ENCODE measurements at regions not wholly inside any gene's neighbourhood (a gene's known extent, or its start where the extent isn't known, plus 50 kb on each side); places are given as distances from the start of the nearest gene placed in this dataset.

DNA sequence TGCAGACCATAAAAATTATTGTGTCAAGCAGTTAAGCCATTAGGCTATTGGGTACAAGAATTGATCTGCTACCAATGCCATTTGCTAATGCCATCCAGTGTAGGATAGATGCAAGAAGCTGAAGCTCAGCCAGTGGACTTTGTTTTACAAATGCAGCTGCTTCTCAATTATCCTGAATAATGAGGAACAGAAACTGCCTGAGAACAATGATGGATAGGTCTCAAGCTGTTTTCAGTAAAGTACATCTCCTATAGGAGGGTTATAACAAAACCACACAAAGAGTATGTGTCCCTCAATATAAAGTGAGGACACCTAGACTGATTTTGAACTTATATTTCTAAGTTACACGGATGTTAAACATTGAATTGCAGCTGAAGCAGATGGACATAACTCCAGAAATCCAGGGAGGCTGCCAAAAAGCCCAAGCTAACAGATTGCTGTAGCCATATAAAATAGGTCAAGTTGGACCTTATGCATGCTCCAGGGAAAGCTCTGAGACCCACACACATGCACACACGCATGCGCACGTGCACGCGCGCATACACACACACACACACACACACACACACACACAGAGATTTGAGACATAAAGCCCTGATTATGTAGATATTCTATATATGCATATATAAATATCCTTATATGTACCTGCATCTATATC is 482.7 kb upstream of the CD180 start:
- TF ChIP-seq, protein P1, sequence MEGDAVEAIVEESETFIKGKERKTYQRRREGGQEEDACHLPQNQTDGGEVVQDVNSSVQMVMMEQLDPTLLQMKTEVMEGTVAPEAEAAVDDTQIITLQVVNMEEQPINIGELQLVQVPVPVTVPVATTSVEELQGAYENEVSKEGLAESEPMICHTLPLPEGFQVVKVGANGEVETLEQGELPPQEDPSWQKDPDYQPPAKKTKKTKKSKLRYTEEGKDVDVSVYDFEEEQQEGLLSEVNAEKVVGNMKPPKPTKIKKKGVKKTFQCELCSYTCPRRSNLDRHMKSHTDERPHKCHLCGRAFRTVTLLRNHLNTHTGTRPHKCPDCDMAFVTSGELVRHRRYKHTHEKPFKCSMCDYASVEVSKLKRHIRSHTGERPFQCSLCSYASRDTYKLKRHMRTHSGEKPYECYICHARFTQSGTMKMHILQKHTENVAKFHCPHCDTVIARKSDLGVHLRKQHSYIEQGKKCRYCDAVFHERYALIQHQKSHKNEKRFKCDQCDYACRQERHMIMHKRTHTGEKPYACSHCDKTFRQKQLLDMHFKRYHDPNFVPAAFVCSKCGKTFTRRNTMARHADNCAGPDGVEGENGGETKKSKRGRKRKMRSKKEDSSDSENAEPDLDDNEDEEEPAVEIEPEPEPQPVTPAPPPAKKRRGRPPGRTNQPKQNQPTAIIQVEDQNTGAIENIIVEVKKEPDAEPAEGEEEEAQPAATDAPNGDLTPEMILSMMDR (IDR thresholded peaks at IDR 0.05; ENCODE audit: low read length, missing control alignments) = no peak
- DNase-seq (ENCODE audit: low read depth) = no peak

DNA sequence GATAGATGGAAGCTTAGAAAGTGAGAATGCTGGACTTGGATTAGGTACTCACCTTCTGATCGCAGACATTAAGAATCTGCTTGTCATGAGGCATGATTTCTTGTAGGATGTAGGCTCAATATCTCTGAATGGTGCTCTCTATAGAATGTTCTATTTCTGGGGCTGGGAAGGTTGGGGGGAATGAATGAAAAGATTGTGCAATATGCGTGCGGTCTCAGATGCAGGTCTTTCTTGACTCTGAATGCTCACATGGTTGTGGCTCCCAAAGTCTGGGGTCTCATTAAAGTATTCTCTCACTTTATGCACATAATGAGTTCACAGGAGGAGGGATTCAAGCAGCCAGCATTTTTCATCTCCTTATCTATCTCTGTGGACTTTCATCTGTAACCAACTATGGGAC is 482.0 kb upstream of the CD180 start:
- TF ChIP-seq, protein P1 (IDR thresholded peaks at IDR 0.05; ENCODE audit: low read length, missing control alignments) = no peak
- DNase-seq (ENCODE audit: low read depth) = no peak
- no peak overlapping the region for H3K4me3 ChIP-seq (replicated peaks; ENCODE audit: low read depth, low read length)

More for the DNA sequence above, 482.7 kb upstream of the CD180 start:
- H3K4me3 ChIP-seq (replicated peaks; ENCODE audit: low read depth, low read length) = no peak overlapping the region

DNA sequence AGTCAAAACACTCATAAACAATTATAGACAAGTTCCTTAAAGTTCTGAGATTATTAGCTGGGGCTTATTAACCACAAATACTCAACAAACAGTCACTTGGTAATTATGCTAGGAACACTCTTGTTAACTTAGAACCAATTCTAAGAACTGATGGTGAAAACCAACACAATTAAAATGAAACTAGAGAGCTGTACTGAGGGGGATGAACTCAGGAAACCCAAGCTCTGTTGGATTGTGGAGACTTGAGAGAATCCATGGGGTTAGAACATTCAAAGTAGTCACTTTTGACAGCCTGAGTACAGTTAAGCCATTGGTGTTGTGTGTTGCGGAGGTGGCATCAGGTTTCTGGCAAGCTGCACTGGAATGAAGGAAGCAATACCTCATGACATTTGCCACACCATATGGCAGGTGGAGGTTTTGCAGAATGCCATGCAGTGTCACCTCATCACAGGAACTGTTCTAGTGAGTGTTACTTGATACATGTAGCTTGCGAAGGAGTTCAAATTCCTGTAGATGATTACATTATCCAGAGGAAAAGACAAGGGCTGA is 480.9 kb upstream of the CD180 start:
- no peak overlapping the region for H3K4me3 ChIP-seq (replicated peaks; ENCODE audit: low read depth, low read length)
- no peak for DNase-seq (ENCODE audit: low read depth)
- TF ChIP-seq, protein P1 (IDR thresholded peaks at IDR 0.05; ENCODE audit: low read length, missing control alignments) = no peak

DNA sequence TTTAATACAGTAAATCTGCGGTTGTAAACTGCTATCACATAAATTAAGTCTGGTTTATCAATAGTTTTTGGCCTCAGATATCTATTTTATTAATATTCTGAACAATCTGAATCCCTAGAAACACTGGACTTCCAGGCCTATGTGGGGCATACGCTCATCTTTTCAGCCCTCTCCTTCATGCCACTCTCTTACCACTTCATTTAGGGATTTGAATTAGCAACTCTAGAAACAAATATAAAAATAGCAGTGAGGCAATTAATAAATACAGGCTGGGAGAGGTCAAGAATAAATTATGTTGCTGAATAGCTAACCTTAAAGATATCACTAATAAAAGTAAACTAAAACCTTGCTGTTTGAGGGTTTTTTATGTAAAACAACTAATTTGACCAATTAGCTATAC is 480.3 kb upstream of the CD180 start:
- DNase-seq (ENCODE audit: low read depth) = no peak
- no peak overlapping the region for H3K4me3 ChIP-seq (replicated peaks; ENCODE audit: low read depth, low read length)
- TF ChIP-seq, protein P1 (IDR thresholded peaks at IDR 0.05; ENCODE audit: low read length, missing control alignments) = no peak

DNA sequence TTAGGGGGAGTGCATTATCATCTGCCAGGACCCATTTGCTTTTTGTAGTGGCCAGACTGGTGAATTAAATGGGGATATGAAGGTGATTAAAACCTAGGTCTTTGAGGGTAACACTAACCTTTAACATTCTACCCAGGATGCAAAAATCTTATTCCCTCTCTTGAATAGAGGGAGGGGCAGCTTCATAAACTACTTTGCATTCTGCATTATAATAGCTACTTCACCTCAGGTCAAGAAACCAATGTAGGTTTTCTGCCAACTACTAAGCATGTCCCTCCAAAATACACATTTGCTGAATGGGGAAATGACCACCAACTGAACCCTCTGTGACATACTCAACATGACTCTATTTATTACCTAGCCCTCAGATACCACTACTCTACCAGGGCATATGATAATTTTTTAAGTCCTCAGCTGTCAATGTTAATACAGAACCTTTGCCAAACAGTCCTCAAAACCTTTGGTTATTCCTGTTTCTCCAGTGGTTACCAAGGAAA is 477.6 kb upstream of the CD180 start:
- no peak for DNase-seq (ENCODE audit: low read depth)
- H3K4me3 ChIP-seq (replicated peaks; ENCODE audit: low read depth, low read length) = no peak overlapping the region
- TF ChIP-seq, protein P1 (IDR thresholded peaks at IDR 0.05; ENCODE audit: low read length, missing control alignments) = no peak

DNA sequence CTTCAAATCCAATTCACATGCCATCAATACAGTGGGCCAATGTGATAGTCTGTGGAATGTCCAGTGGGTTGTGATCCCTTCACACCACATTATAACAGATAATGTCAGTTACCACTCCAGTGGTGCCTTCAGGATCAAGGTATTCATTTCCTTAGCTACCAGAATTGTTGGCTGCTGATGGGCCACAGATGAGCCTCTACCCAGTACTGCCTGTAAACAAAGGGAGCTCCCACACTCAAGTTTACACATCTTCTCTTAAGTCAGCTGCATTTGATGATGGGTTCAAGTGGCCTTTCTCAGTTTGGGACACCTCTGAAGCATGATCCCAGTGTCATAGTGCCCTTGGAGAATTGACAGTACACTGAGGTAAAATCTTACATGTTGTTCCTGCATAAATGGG is 477.0 kb upstream of the CD180 start:
- TF ChIP-seq, protein P1 (IDR thresholded peaks at IDR 0.05; ENCODE audit: low read length, missing control alignments) = no peak
- no peak for DNase-seq (ENCODE audit: low read depth)
- H3K4me3 ChIP-seq (replicated peaks; ENCODE audit: low read depth, low read length) = no peak overlapping the region

DNA sequence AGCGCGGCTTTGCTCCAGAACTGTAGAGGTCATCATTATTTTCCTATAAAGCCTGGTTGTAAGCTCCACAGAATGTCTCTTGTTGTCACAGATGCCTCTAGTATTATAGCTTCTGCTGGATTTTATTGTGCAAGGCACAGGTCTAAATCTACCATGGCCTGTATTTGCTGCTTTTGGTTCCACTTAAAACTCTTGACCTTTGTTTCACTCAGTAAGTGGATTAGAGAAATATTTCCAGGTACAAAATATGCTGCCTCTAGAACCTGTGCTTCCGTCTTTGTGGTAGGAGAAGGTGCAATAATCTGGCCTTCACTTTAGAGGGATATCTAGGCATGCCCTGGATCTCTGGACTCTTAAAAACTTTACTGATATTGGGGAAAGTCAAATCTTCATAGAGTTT is 476.6 kb upstream of the CD180 start:
- no peak overlapping the region for H3K4me3 ChIP-seq (replicated peaks; ENCODE audit: low read depth, low read length)
- TF ChIP-seq, protein P1 (IDR thresholded peaks at IDR 0.05; ENCODE audit: low read length, missing control alignments) = no peak
- DNase-seq (ENCODE audit: low read depth) = no peak
